GM23338 (cell line): ENCODE measurements at regions not wholly inside any gene's neighbourhood (a gene's known extent, or its start where the extent isn't known, plus 50 kb on each side); places are given as distances from the start of the nearest gene placed in this dataset.

ENCODE experiments used
- ATAC-seq: fragments of 200-7000 bp; cut with Tn5 transposase; 3 replicates; pipeline ENCODE4 v1.9.1; 2020
- DNase-seq: peaks from one replicate; pipeline ENCODE4 v3.0.0-alpha.2; 2015; ENCODE audit warnings: low spot score
- H2AFZ ChIP-seq: fragments of 200-600 bp; sonication (generic); 2 replicates; pipeline ENCODE4 v1.8.0; 2016; ENCODE audit warnings: antibody characterized with exemption, mild to moderate bottlenecking, moderate library complexity
- H3F3A ChIP-seq: fragments of 200-600 bp; sonication (generic); replicated peaks from 2 replicates; pipeline ENCODE4 v1.8.0; 2017; ENCODE audit warnings: antibody characterized with exemption, mixed run types, low read depth
- H3K27ac ChIP-seq: fragments of 200-600 bp; sonication (generic); 2 replicates; pipeline ENCODE4 v1.6.1; 2016; ENCODE audit warnings: low read depth
- H3K27me3 ChIP-seq: fragments of 200-600 bp; sonication (generic); 2 replicates; pipeline ENCODE4 v1.8.0; 2016; ENCODE audit warnings: mild to moderate bottlenecking, mixed run types, moderate library complexity; ENCODE audit not compliant: insufficient read depth
- H3K36me3 ChIP-seq: fragments of 200-600 bp; sonication (generic); 2 replicates; pipeline ENCODE4 v1.8.0; 2016; ENCODE audit warnings: mild to moderate bottlenecking; ENCODE audit not compliant: insufficient read depth
- H3K4me1 ChIP-seq: fragments of 200-600 bp; sonication (generic); 2 replicates; pipeline ENCODE4 v1.8.0; 2016; ENCODE audit warnings: mild to moderate bottlenecking, moderate library complexity; ENCODE audit not compliant: insufficient read depth
- H3K4me2 ChIP-seq: fragments of 200-600 bp; sonication (generic); 2 replicates; pipeline ENCODE4 v1.7.1; 2017; ENCODE audit warnings: mixed run types
- H3K4me3 ChIP-seq: fragments of 200-600 bp; sonication (generic); 2 replicates; pipeline ENCODE4 v1.6.1; 2016; ENCODE audit warnings: mixed run types
- H3K79me2 ChIP-seq: fragments of 200-600 bp; sonication (generic); replicated peaks from 2 replicates; pipeline ENCODE4 v1.8.0; 2017; ENCODE audit warnings: mild to moderate bottlenecking; ENCODE audit not compliant: insufficient read depth
- H3K9me2 ChIP-seq: fragments of 200-600 bp; sonication (generic); 2 replicates; pipeline ENCODE4 v1.8.0; 2017; ENCODE audit not compliant: insufficient read depth
- H4K20me1 ChIP-seq: fragments of 200-600 bp; sonication (generic); replicated peaks from 2 replicates; pipeline ENCODE4 v1.8.0; 2017; ENCODE audit warnings: mild to moderate bottlenecking; ENCODE audit not compliant: insufficient read depth
- H3K27ac Mint-ChIP-seq: 2 replicates; pipeline ENCODE4 v1.8.0; 2020; ENCODE audit warnings: inconsistent platforms, mild to moderate bottlenecking, moderate library complexity, mixed read lengths
- H3K27me3 Mint-ChIP-seq: 3 replicates; pipeline ENCODE4 v1.8.0; 2022; ENCODE audit warnings: low read depth, mild to moderate bottlenecking, moderate library complexity, mixed read lengths, inconsistent platforms; ENCODE audit not compliant: insufficient read depth, poor library complexity
- H3K36me3 Mint-ChIP-seq: 3 replicates; pipeline ENCODE4 v1.8.0; 2021; ENCODE audit warnings: low read depth, mild to moderate bottlenecking, inconsistent platforms, moderate library complexity, mixed read lengths
- H3K4me1 Mint-ChIP-seq: 3 replicates; pipeline ENCODE4 v1.8.0; 2020; ENCODE audit warnings: mild to moderate bottlenecking, inconsistent platforms, mixed read lengths
- H3K4me3 Mint-ChIP-seq: 3 replicates; pipeline ENCODE4 v1.8.0; 2021; ENCODE audit warnings: moderate library complexity, mild to moderate bottlenecking, inconsistent platforms, mixed read lengths
- H3K9me3 Mint-ChIP-seq: 3 replicates; pipeline ENCODE4 v1.8.0; 2020; ENCODE audit warnings: moderate library complexity, mild to moderate bottlenecking, inconsistent platforms, mixed read lengths
- CREB1 ChIP-seq: fragments of 250-450 bp; sonication (Bioruptor Pico); IDR thresholded peaks from 2 replicates; pipeline ENCODE4 v1.5.0; 2020; ENCODE audit warnings: low read depth, mild to moderate bottlenecking, moderate library complexity
- EZH2 ChIP-seq: fragments of 200-600 bp; sonication (generic); IDR thresholded peaks from one replicate; pipeline ENCODE4 v1.8.0; 2017; ENCODE audit warnings: antibody characterized with exemption, mild to moderate bottlenecking, low read depth; ENCODE audit not compliant: unreplicated experiment
- EZH2phosphoT487 ChIP-seq: fragments of 200-600 bp; sonication (generic); IDR thresholded peaks from one replicate; pipeline ENCODE4 v1.8.1; 2018; ENCODE audit warnings: antibody characterized with exemption; ENCODE audit not compliant: unreplicated experiment
- JUNB ChIP-seq: IDR thresholded peaks from one replicate; pipeline ENCODE4 v1.6.1; 2016; ENCODE audit warnings: antibody characterized with exemption; ENCODE audit not compliant: unreplicated experiment
- NANOG ChIP-seq: IDR thresholded peaks from 2 replicates; pipeline ENCODE4 v1.6.1; 2016; ENCODE audit warnings: antibody characterized with exemption, borderline replicate concordance
- POLR2AphosphoS5 ChIP-seq: IDR thresholded peaks from 2 replicates; pipeline ENCODE4 v1.6.1; 2016; ENCODE audit warnings: antibody characterized with exemption, low read depth
- STAT1 ChIP-seq: IDR thresholded peaks from one replicate; pipeline ENCODE4 v1.6.1; 2016; ENCODE audit warnings: antibody characterized with exemption; ENCODE audit not compliant: unreplicated experiment
- ZNF114 ChIP-seq: fragments of 250-450 bp; sonication (Bioruptor Pico); IDR thresholded peaks from 2 replicates; pipeline ENCODE4 v1.5.0; 2020; ENCODE audit warnings: mild to moderate bottlenecking, moderate library complexity
- ZNF331 ChIP-seq: fragments of 250-450 bp; sonication (Bioruptor Pico); IDR thresholded peaks from 2 replicates; pipeline ENCODE4 v1.5.0; 2020; ENCODE audit warnings: low read depth, mild to moderate bottlenecking, moderate library complexity
- TF ChIP-seq, protein P1 (sequence below): IDR thresholded peaks from one replicate; pipeline ENCODE4 v1.6.1; 2018; ENCODE audit warnings: antibody characterized with exemption; ENCODE audit not compliant: unreplicated experiment
- TF ChIP-seq, protein P2 (sequence below): fragments of 250-450 bp; sonication (Bioruptor Pico); IDR thresholded peaks from 2 replicates; pipeline ENCODE4 v1.5.0; 2020; ENCODE audit warnings: mild to moderate bottlenecking, moderate library complexity
- TF ChIP-seq, protein P3 (sequence below): IDR thresholded peaks from 2 replicates; pipeline ENCODE4 v1.6.1; 2016; ENCODE audit warnings: antibody characterized with exemption
- TF ChIP-seq, protein P4 (sequence below), 2 experiments: fragments of 200-600 bp in 1 of 2; sonication (generic) in 1 of 2; conservative IDR thresholded peaks; 2 replicates each; pipeline versions ENCODE4 v1.5.1 to v1.6.1; 2016 to 2017; ENCODE audit warnings: antibody characterized with exemption in 2 of 2, low read depth in 2 of 2, mild to moderate bottlenecking in 2 of 2, moderate library complexity in 1 of 2

DNA sequence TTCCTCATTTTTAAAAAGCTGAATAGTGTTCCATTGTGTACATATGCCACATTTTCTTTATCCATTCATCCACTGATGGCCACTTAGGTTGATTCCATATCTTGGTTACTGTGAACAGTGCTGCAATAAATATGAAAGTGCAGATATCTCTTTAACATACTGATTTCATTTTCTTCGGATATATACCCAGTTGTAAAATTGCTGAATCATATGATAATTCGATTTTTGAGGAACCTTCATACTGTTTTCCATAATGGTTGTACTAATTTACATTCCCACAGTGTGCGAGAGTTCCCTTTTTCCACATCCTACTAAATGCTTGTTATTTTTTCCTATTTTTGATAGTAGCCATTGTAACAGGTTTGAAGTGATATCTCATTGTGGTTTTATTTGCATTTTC, 263.2 kb downstream of the STK31 start:
- Histone ChIP-seq H4K20me1 (no peaks in the 10 kb centered on the region), H3K9me2 (no peaks in the 10 kb centered on the region; the same call in 1 of the 2 replicates), H3K27ac (no peak overlapping the region), H3K4me3 (no peak overlapping the region), H3K79me2 (no peaks in the 10 kb centered on the region), H3F3A (no peaks in the 10 kb centered on the region), H2AFZ (no peak overlapping the region), H3K27me3 (no peaks in the 10 kb centered on the region), H3K4me1 (peaks cover 13% of the 10 kb centered on the region), H3K36me3 (no peaks in the 10 kb centered on the region), H3K4me2 (no peak overlapping the region)
- H3K27ac Mint-ChIP-seq: no peak overlapping the region
- H3K36me3 Mint-ChIP-seq: no peaks in the 10 kb centered on the region
- ATAC-seq (no peak), DNase-seq (no peak)
- TF ChIP-seq EZH2phosphoT487: no peak
- no peak for TF ChIP-seq NANOG
- TF ChIP-seq, protein P1, sequence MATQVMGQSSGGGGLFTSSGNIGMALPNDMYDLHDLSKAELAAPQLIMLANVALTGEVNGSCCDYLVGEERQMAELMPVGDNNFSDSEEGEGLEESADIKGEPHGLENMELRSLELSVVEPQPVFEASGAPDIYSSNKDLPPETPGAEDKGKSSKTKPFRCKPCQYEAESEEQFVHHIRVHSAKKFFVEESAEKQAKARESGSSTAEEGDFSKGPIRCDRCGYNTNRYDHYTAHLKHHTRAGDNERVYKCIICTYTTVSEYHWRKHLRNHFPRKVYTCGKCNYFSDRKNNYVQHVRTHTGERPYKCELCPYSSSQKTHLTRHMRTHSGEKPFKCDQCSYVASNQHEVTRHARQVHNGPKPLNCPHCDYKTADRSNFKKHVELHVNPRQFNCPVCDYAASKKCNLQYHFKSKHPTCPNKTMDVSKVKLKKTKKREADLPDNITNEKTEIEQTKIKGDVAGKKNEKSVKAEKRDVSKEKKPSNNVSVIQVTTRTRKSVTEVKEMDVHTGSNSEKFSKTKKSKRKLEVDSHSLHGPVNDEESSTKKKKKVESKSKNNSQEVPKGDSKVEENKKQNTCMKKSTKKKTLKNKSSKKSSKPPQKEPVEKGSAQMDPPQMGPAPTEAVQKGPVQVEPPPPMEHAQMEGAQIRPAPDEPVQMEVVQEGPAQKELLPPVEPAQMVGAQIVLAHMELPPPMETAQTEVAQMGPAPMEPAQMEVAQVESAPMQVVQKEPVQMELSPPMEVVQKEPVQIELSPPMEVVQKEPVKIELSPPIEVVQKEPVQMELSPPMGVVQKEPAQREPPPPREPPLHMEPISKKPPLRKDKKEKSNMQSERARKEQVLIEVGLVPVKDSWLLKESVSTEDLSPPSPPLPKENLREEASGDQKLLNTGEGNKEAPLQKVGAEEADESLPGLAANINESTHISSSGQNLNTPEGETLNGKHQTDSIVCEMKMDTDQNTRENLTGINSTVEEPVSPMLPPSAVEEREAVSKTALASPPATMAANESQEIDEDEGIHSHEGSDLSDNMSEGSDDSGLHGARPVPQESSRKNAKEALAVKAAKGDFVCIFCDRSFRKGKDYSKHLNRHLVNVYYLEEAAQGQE: no peak
- no peak for TF ChIP-seq JUNB
- no peak for TF ChIP-seq ZNF331 (CRISPR knock-in tag)
- TF ChIP-seq, protein P2, sequence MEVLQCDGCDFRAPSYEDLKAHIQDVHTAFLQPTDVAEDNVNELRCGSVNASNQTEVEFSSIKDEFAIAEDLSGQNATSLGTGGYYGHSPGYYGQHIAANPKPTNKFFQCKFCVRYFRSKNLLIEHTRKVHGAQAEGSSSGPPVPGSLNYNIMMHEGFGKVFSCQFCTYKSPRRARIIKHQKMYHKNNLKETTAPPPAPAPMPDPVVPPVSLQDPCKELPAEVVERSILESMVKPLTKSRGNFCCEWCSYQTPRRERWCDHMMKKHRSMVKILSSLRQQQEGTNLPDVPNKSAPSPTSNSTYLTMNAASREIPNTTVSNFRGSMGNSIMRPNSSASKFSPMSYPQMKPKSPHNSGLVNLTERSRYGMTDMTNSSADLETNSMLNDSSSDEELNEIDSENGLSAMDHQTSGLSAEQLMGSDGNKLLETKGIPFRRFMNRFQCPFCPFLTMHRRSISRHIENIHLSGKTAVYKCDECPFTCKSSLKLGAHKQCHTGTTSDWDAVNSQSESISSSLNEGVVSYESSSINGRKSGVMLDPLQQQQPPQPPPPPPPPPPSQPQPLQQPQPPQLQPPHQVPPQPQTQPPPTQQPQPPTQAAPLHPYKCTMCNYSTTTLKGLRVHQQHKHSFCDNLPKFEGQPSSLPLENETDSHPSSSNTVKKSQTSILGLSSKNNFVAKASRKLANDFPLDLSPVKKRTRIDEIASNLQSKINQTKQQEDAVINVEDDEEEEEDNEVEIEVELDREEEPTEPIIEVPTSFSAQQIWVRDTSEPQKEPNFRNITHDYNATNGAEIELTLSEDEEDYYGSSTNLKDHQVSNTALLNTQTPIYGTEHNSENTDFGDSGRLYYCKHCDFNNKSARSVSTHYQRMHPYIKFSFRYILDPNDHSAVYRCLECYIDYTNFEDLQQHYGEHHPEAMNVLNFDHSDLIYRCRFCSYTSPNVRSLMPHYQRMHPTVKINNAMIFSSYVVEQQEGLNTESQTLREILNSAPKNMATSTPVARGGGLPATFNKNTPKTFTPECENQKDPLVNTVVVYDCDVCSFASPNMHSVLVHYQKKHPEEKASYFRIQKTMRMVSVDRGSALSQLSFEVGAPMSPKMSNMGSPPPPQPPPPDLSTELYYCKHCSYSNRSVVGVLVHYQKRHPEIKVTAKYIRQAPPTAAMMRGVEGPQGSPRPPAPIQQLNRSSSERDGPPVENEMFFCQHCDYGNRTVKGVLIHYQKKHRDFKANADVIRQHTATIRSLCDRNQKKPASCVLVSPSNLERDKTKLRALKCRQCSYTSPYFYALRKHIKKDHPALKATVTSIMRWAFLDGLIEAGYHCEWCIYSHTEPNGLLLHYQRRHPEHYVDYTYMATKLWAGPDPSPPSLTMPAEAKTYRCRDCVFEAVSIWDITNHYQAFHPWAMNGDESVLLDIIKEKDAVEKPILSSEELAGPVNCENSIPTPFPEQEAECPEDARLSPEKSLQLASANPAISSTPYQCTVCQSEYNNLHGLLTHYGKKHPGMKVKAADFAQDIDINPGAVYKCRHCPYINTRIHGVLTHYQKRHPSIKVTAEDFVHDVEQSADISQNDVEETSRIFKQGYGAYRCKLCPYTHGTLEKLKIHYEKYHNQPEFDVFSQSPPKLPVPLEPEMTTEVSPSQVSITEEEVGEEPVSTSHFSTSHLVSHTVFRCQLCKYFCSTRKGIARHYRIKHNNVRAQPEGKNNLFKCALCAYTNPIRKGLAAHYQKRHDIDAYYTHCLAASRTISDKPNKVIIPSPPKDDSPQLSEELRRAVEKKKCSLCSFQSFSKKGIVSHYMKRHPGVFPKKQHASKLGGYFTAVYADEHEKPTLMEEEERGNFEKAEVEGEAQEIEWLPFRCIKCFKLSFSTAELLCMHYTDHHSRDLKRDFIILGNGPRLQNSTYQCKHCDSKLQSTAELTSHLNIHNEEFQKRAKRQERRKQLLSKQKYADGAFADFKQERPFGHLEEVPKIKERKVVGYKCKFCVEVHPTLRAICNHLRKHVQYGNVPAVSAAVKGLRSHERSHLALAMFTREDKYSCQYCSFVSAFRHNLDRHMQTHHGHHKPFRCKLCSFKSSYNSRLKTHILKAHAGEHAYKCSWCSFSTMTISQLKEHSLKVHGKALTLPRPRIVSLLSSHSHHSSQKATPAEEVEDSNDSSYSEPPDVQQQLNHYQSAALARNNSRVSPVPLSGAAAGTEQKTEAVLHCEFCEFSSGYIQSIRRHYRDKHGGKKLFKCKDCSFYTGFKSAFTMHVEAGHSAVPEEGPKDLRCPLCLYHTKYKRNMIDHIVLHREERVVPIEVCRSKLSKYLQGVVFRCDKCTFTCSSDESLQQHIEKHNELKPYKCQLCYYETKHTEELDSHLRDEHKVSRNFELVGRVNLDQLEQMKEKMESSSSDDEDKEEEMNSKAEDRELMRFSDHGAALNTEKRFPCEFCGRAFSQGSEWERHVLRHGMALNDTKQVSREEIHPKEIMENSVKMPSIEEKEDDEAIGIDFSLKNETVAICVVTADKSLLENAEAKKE: no peak
- TF ChIP-seq, protein P3, sequence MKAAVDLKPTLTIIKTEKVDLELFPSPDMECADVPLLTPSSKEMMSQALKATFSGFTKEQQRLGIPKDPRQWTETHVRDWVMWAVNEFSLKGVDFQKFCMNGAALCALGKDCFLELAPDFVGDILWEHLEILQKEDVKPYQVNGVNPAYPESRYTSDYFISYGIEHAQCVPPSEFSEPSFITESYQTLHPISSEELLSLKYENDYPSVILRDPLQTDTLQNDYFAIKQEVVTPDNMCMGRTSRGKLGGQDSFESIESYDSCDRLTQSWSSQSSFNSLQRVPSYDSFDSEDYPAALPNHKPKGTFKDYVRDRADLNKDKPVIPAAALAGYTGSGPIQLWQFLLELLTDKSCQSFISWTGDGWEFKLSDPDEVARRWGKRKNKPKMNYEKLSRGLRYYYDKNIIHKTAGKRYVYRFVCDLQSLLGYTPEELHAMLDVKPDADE: no peak
- no peak for TF ChIP-seq CREB1 (CRISPR knock-in tag)
- TF ChIP-seq POLR2AphosphoS5: no peak
- TF ChIP-seq STAT1: no peak
- TF ChIP-seq ZNF114 (CRISPR knock-in tag): no peak
- TF ChIP-seq EZH2: no peak
- TF ChIP-seq, protein P4, sequence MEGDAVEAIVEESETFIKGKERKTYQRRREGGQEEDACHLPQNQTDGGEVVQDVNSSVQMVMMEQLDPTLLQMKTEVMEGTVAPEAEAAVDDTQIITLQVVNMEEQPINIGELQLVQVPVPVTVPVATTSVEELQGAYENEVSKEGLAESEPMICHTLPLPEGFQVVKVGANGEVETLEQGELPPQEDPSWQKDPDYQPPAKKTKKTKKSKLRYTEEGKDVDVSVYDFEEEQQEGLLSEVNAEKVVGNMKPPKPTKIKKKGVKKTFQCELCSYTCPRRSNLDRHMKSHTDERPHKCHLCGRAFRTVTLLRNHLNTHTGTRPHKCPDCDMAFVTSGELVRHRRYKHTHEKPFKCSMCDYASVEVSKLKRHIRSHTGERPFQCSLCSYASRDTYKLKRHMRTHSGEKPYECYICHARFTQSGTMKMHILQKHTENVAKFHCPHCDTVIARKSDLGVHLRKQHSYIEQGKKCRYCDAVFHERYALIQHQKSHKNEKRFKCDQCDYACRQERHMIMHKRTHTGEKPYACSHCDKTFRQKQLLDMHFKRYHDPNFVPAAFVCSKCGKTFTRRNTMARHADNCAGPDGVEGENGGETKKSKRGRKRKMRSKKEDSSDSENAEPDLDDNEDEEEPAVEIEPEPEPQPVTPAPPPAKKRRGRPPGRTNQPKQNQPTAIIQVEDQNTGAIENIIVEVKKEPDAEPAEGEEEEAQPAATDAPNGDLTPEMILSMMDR (conservative IDR thresholded peaks at IDR 0.05; ENCODE audit: low read depth in 2 of 2): no peak
- peaks cover 15% of the 10 kb centered on the region for H3K4me1 Mint-ChIP-seq
- H3K27me3 Mint-ChIP-seq: no peaks in the 10 kb centered on the region
- peaks cover 4% of the 10 kb centered on the region; the same call in 1 of the 3 replicates for H3K9me3 Mint-ChIP-seq
- no peak overlapping the region for H3K4me3 Mint-ChIP-seq
